Caco-2 (cell line): ENCODE measurements at regions not wholly inside any gene's neighbourhood (a gene's known extent, or its start where the extent isn't known, plus 50 kb on each side); places are given as distances from the start of the nearest gene placed in this dataset.
"Not testable (repeated sequence)": the region's sequence is repeated elsewhere in the genome, so short reads cannot be mapped to it uniquely, and the experiment has no call there.

Experiments used
- BruUV-seq: library from RNA; stranded (reverse); fragments of 400-500 nt; replicated peaks from 2 replicates; lab custom pipeline; 2021; lab: Mats Ljungman, UMichigan
- CTCF ChIA-PET: fragments of 300-600 bp; sonication (Branson Sonifier 250); formaldehyde crosslinking; loops from one replicate; lab custom pipeline; 2022; ENCODE audit warnings: antibody characterized with exemption; lab: Charles Lee
- POLR2A ChIA-PET: fragments of 300-600 bp; sonication (Branson Sonifier 250); formaldehyde crosslinking; loops from one replicate; lab custom pipeline; 2022; ENCODE audit warnings: antibody characterized with exemption; lab: Charles Lee
- DNase-seq, 2 experiments: peaks; one replicate each; pipeline versions ENCODE4 v3.0.0 to v3.0.0-alpha.2; 2020 to 2022
- H3K27me3 ChIP-seq: replicated peaks from 2 replicates; pipeline ENCODE4 v1.6.0; 2011; ENCODE audit warnings: low read length; ENCODE audit not compliant: control insufficient read depth, insufficient read depth
- H3K36me3 ChIP-seq: 2 replicates; pipeline ENCODE4 v1.5.1; 2011; ENCODE audit warnings: low read length; ENCODE audit not compliant: control insufficient read depth, insufficient read depth
- H3K4me1 ChIP-seq: fragments of 250-450 bp; sonication (Bioruptor Pico); 2 replicates; pipeline ENCODE4 v1.5.1; 2020; ENCODE audit warnings: mild to moderate bottlenecking
- H3K4me3 ChIP-seq: 2 replicates; pipeline ENCODE4 v1.5.1; 2011; ENCODE audit warnings: low read depth, mild to moderate bottlenecking, control low read depth, low read length
- H3K9me3 ChIP-seq: fragments of 250-450 bp; sonication (Bioruptor Pico); 2 replicates; pipeline ENCODE4 v1.5.1; 2020; ENCODE audit warnings: mild to moderate bottlenecking, moderate library complexity
- H3K27ac Mint-ChIP-seq: one replicate; pipeline ENCODE4 v1.8.0; 2022; ENCODE audit warnings: mixed read lengths; ENCODE audit not compliant: unreplicated experiment
- H3K27me3 Mint-ChIP-seq: one replicate; pipeline ENCODE4 v1.8.0; 2022; ENCODE audit warnings: mixed read lengths; ENCODE audit not compliant: insufficient read depth, unreplicated experiment
- H3K36me3 Mint-ChIP-seq: one replicate; pipeline ENCODE4 v1.8.0; 2022; ENCODE audit warnings: mild to moderate bottlenecking, mixed read lengths; ENCODE audit not compliant: insufficient read depth, unreplicated experiment
- H3K4me1 Mint-ChIP-seq: one replicate; pipeline ENCODE4 v1.8.0; 2022; ENCODE audit warnings: low read depth, mixed read lengths; ENCODE audit not compliant: unreplicated experiment
- H3K4me3 Mint-ChIP-seq: one replicate; pipeline ENCODE4 v1.8.0; 2022; ENCODE audit warnings: mild to moderate bottlenecking, moderate library complexity, mixed read lengths; ENCODE audit not compliant: unreplicated experiment
- H3K9me3 Mint-ChIP-seq: one replicate; pipeline ENCODE4 v1.8.0; 2022; ENCODE audit warnings: mixed read lengths; ENCODE audit not compliant: unreplicated experiment
- intact Hi-C: fragments of 100-400 bp; cut with micrococcal nuclease; formaldehyde crosslinking; loops from one replicate; pipeline ENCODE4 v1.10.0; 2022; ENCODE audit not compliant: unreplicated experiment
- TF ChIP-seq, protein P1 (sequence below), 2 experiments: fragments of 200-600 bp in 1 of 2; IDR thresholded peaks; 1 replicate in 1 of 2; 2 replicates in 1 of 2; pipeline versions ENCODE4 v1.5.1 to v1.8.0; 2011 to 2022; ENCODE audit warnings: antibody characterized with exemption in 1 of 2, control low read depth in 1 of 2, inconsistent platforms in 1 of 2, low read depth in 1 of 2, low read length in 1 of 2, mild to moderate bottlenecking in 1 of 2, moderate library complexity in 1 of 2; ENCODE audit not compliant: insufficient read depth in 1 of 2, severe bottlenecking in 1 of 2, unreplicated experiment in 1 of 2

- ChIA-PET CTCF (no interaction called here), POLR2A (no interaction called here)
- Mint-ChIP-seq H3K4me1 (no peaks in the 10 kb centered on the region), H3K4me3 (no peak overlapping the region), H3K9me3 (no peaks in the 10 kb centered on the region), H3K27me3 (no peaks in the 10 kb centered on the region), H3K27ac (no peak overlapping the region), H3K36me3 (no peaks in the 10 kb centered on the region)
- DNase-seq, result no peak
- intact Hi-C loops, result no loop called here
- Histone ChIP-seq H3K4me3 (no peak overlapping the region), H3K27me3 (no peaks in the 10 kb centered on the region), H3K9me3 (no peaks in the 10 kb centered on the region), H3K4me1 (no peaks in the 10 kb centered on the region), H3K36me3 (no peaks in the 10 kb centered on the region)
- TF ChIP-seq, protein P1, sequence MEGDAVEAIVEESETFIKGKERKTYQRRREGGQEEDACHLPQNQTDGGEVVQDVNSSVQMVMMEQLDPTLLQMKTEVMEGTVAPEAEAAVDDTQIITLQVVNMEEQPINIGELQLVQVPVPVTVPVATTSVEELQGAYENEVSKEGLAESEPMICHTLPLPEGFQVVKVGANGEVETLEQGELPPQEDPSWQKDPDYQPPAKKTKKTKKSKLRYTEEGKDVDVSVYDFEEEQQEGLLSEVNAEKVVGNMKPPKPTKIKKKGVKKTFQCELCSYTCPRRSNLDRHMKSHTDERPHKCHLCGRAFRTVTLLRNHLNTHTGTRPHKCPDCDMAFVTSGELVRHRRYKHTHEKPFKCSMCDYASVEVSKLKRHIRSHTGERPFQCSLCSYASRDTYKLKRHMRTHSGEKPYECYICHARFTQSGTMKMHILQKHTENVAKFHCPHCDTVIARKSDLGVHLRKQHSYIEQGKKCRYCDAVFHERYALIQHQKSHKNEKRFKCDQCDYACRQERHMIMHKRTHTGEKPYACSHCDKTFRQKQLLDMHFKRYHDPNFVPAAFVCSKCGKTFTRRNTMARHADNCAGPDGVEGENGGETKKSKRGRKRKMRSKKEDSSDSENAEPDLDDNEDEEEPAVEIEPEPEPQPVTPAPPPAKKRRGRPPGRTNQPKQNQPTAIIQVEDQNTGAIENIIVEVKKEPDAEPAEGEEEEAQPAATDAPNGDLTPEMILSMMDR (IDR thresholded peaks at IDR 0.05; ENCODE audit: insufficient read depth in 1 of 2, low read depth in 1 of 2, low read length in 1 of 2, severe bottlenecking in 1 of 2, unreplicated experiment in 1 of 2), result no peak
- BruUV-seq, result no TSS peak
Observed at GRCh38 chr1:189253601-189254350, 1223.9 kb downstream of the BRINP3 start.

- H3K4me1 ChIP-seq, BruUV-seq, H3K27me3 Mint-ChIP-seq, H3K9me3 Mint-ChIP-seq, H3K27me3 ChIP-seq, DNase-seq, POLR2A ChIA-PET, H3K4me3 ChIP-seq, CTCF ChIA-PET, H3K27ac Mint-ChIP-seq, H3K36me3 Mint-ChIP-seq, H3K4me3 Mint-ChIP-seq, H3K36me3 ChIP-seq, intact Hi-C loops, H3K4me1 Mint-ChIP-seq: not testable (repeated sequence)
- H3K9me3 ChIP-seq, result peaks cover 22% of the 10 kb centered on the region; the same call in 1 of the 2 replicates
Observed at GRCh38 chr1:189261128-189261527, 1216.5 kb downstream of the BRINP3 start.

GRCh38 chr1:189269011-189269410 lies 1208.7 kb downstream of the BRINP3 start:
- Histone ChIP-seq H3K9me3 (peaks cover 10% of the 10 kb centered on the region), H3K36me3 (no peaks in the 10 kb centered on the region), H3K27me3 (no peaks in the 10 kb centered on the region), H3K4me3 (no peak overlapping the region), H3K4me1 (no peaks in the 10 kb centered on the region)
- ChIA-PET CTCF (no interaction called here), POLR2A (no interaction called here)
- TF ChIP-seq, protein P1 (IDR thresholded peaks at IDR 0.05; ENCODE audit: insufficient read depth in 1 of 2, low read depth in 1 of 2, low read length in 1 of 2, severe bottlenecking in 1 of 2, unreplicated experiment in 1 of 2), result no peak
- no peak overlapping the region for H3K27ac Mint-ChIP-seq
- intact Hi-C loops, result no loop called here
- H3K36me3 Mint-ChIP-seq, result no peaks in the 10 kb centered on the region
- DNase-seq, result no peak
- no TSS peak for BruUV-seq
- H3K4me1 Mint-ChIP-seq, result no peaks in the 10 kb centered on the region
- no peak overlapping the region for H3K4me3 Mint-ChIP-seq
- H3K9me3 Mint-ChIP-seq, result no peaks in the 10 kb centered on the region
- H3K27me3 Mint-ChIP-seq, result no peaks in the 10 kb centered on the region
